SK-N-SH treated with all-trans-retinoic acid at 6 μM for 48 hours (cell line): ENCODE measurements at regions not wholly inside any gene's neighbourhood (a gene's known extent, or its start where the extent isn't known, plus 50 kb on each side); places are given as distances from the start of the nearest gene placed in this dataset.
A peak's percentile ranks its signal among the peaks of the same experiment; 100 is the strongest.

Experiments
- ATAC-seq: fragments of 200-7000 bp; cut with Tn5 transposase; 3 replicates; pipeline ENCODE4 v1.9.1; 2020; ENCODE audit warnings: mild to moderate bottlenecking, moderate library complexity
- ARNTL ChIP-seq: fragments of 450-650 bp; formaldehyde crosslinking; IDR thresholded peaks from 2 replicates; pipeline ENCODE4 v1.5.0; 2020; ENCODE audit warnings: low read depth, mild to moderate bottlenecking, moderate library complexity, borderline replicate concordance
- BACH2 ChIP-seq: fragments of 250-450 bp; sonication (Bioruptor Pico); IDR thresholded peaks from 2 replicates; pipeline ENCODE4 v1.9.0; 2021; ENCODE audit warnings: mild to moderate bottlenecking, borderline replicate concordance
- CSDC2 ChIP-seq: fragments of 250-450 bp; sonication (Bioruptor Pico); IDR thresholded peaks from 2 replicates; pipeline ENCODE4 v1.5.0; 2020; ENCODE audit warnings: mild to moderate bottlenecking, moderate library complexity
- CSRNP3 ChIP-seq: fragments of 250-450 bp; sonication (Bioruptor Pico); IDR thresholded peaks from 2 replicates; pipeline ENCODE4 v1.5.1; 2021; ENCODE audit warnings: mild to moderate bottlenecking, moderate library complexity
- ESRRG ChIP-seq: fragments of 250-450 bp; sonication (Bioruptor Pico); IDR thresholded peaks from 2 replicates; pipeline ENCODE4 v1.6.1; 2021; ENCODE audit warnings: mild to moderate bottlenecking
- OSR1 ChIP-seq: fragments of 250-450 bp; sonication (Bioruptor Pico); IDR thresholded peaks from 2 replicates; pipeline ENCODE4 v1.8.0; 2022; ENCODE audit warnings: moderate library complexity, mild to moderate bottlenecking, inconsistent platforms
- PATZ1 ChIP-seq: fragments of 250-450 bp; sonication (Bioruptor Pico); IDR thresholded peaks from 2 replicates; pipeline ENCODE4 v1.8.0; 2020; ENCODE audit warnings: mild to moderate bottlenecking, moderate library complexity, borderline replicate concordance
- PPARA ChIP-seq: fragments of 250-450 bp; sonication (Bioruptor Pico); IDR thresholded peaks from 2 replicates; pipeline ENCODE4 v1.5.0; 2020; ENCODE audit warnings: mild to moderate bottlenecking, borderline replicate concordance
- RARB ChIP-seq: fragments of 250-450 bp; sonication (Bioruptor Pico); IDR thresholded peaks from 2 replicates; pipeline ENCODE4 v1.8.0; 2021; ENCODE audit warnings: mild to moderate bottlenecking, moderate library complexity
- SNAI2 ChIP-seq: fragments of 250-450 bp; sonication (Bioruptor Pico); IDR thresholded peaks from 2 replicates; pipeline ENCODE4 v1.5.0; 2020; ENCODE audit warnings: mild to moderate bottlenecking, moderate library complexity
- TCF4 ChIP-seq: fragments of 250-450 bp; sonication (Bioruptor Pico); IDR thresholded peaks from 2 replicates; pipeline ENCODE4 v1.8.0; 2021; ENCODE audit warnings: mild to moderate bottlenecking, moderate library complexity, borderline replicate concordance
- TOX ChIP-seq: fragments of 250-450 bp; sonication (Bioruptor Pico); IDR thresholded peaks from 2 replicates; pipeline ENCODE4 v1.8.0; 2021; ENCODE audit warnings: mild to moderate bottlenecking, moderate library complexity, borderline replicate concordance
- TSHZ2 ChIP-seq: fragments of 250-450 bp; sonication (Bioruptor Pico); IDR thresholded peaks from 2 replicates; pipeline ENCODE4 v1.5.0; 2020; ENCODE audit warnings: mild to moderate bottlenecking, moderate library complexity
- ZC3H10 ChIP-seq: fragments of 250-450 bp; sonication (Bioruptor Pico); IDR thresholded peaks from 2 replicates; pipeline ENCODE4 v1.5.1; 2021; ENCODE audit warnings: mild to moderate bottlenecking, moderate library complexity
- ZFP3 ChIP-seq: fragments of 250-450 bp; sonication (Bioruptor Pico); IDR thresholded peaks from 2 replicates; pipeline ENCODE4 v1.5.0; 2020; ENCODE audit warnings: mild to moderate bottlenecking, moderate library complexity
- ZFP30 ChIP-seq: fragments of 450-650 bp; formaldehyde crosslinking; IDR thresholded peaks from 2 replicates; pipeline ENCODE4 v1.5.0; 2022; ENCODE audit warnings: mild to moderate bottlenecking, moderate library complexity
- ZNF565 ChIP-seq: fragments of 450-650 bp; formaldehyde crosslinking; conservative IDR thresholded peaks from 2 replicates; pipeline ENCODE4 v1.5.0; 2020; ENCODE audit warnings: low read depth, mild to moderate bottlenecking, moderate library complexity
- ZNF70 ChIP-seq: fragments of 450-650 bp; formaldehyde crosslinking; IDR thresholded peaks from 2 replicates; pipeline ENCODE4 v1.5.0; 2020; ENCODE audit warnings: mild to moderate bottlenecking, moderate library complexity
- ZNF8 ChIP-seq: fragments of 450-650 bp; formaldehyde crosslinking; IDR thresholded peaks from 2 replicates; pipeline ENCODE4 v1.5.0; 2020; ENCODE audit warnings: mild to moderate bottlenecking, moderate library complexity
- TF ChIP-seq, protein P1 (sequence below): fragments of 250-450 bp; sonication (Bioruptor Pico); IDR thresholded peaks from 2 replicates; pipeline ENCODE4 v1.5.1; 2020; ENCODE audit warnings: low read depth, mild to moderate bottlenecking, moderate library complexity

DNA sequence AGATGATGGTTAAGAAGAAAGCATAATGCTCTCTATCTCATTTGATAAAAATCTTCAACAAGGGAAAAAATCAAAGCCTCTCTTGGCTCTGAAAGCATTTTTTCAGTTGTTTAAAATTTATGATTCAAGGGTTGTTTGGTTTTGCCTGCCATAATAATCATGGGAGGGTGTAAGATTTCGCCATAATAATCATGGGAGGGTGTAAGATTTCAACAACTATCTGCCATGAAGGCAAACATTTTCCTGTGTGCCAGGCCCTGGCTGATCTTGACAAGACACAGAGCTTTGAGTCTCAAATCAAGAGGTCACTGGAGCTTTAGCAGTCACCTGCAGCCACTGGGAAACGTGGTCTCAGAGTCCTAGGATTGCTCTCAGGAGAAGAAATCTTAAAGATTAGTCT, 175.1 kb upstream of the PIEZO2 start:
- TF ChIP-seq PATZ1 (CRISPR knock-in tag) (no peak), TOX (CRISPR knock-in tag) (no peak), OSR1 (CRISPR knock-in tag) (no peak), PPARA (CRISPR knock-in tag) (no peak), ZNF8 (CRISPR knock-in tag) (no peak), TSHZ2 (CRISPR knock-in tag) (no peak), ESRRG (CRISPR knock-in tag) (no peak), RARB (CRISPR knock-in tag) (no peak), CSRNP3 (CRISPR knock-in tag) (no peak), ZNF565 (CRISPR knock-in tag) (no peak), CSDC2 (CRISPR knock-in tag) (no peak), ZNF70 (no peak), ZFP30 (CRISPR knock-in tag) (no peak)
- peak; percentile 6 for ATAC-seq

- no peak for TF ChIP-seq ARNTL (CRISPR knock-in tag)
- TF ChIP-seq TSHZ2 (CRISPR knock-in tag) = no peak
- no peak for TF ChIP-seq BACH2
- TF ChIP-seq ZFP30 (CRISPR knock-in tag) = no peak
Measured at GRCh38 chr18:11323359-11323819, 174.0 kb upstream of the PIEZO2 start.

DNA sequence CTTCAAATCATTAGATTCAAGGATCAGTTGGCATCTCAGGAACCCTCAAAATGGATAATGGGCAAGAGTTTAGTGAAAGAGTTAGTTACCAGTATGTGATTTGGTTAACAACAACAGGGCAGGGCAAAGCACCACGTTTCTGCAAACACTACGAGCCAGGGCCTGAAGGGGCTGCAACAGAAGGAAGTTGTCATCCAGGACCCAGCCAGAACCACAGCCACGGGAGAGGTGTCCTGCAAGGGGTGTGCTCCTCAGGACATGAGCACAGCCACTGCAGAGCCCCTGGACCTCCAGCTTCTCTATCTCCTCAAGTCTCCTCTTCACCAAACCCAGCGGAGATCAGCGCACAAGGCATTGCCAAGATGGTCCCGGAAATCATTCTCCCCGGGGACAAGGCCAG, 173.3 kb upstream of the PIEZO2 start:
- TF ChIP-seq ZNF70 = no peak
- TF ChIP-seq OSR1 (CRISPR knock-in tag) = no peak
- no peak for TF ChIP-seq TSHZ2 (CRISPR knock-in tag)
- TF ChIP-seq SNAI2 (CRISPR knock-in tag) = no peak
- no peak for TF ChIP-seq ESRRG (CRISPR knock-in tag)
- TF ChIP-seq ZFP3 (CRISPR knock-in tag) = no peak
- no peak for TF ChIP-seq PATZ1 (CRISPR knock-in tag)
- no peak for TF ChIP-seq CSDC2 (CRISPR knock-in tag)
- no peak for TF ChIP-seq TCF4 (CRISPR knock-in tag)
- TF ChIP-seq ZNF8 (CRISPR knock-in tag) = no peak
- TF ChIP-seq ZC3H10 (CRISPR knock-in tag) = no peak
- no peak for TF ChIP-seq CSRNP3 (CRISPR knock-in tag)
- TF ChIP-seq, protein P1, sequence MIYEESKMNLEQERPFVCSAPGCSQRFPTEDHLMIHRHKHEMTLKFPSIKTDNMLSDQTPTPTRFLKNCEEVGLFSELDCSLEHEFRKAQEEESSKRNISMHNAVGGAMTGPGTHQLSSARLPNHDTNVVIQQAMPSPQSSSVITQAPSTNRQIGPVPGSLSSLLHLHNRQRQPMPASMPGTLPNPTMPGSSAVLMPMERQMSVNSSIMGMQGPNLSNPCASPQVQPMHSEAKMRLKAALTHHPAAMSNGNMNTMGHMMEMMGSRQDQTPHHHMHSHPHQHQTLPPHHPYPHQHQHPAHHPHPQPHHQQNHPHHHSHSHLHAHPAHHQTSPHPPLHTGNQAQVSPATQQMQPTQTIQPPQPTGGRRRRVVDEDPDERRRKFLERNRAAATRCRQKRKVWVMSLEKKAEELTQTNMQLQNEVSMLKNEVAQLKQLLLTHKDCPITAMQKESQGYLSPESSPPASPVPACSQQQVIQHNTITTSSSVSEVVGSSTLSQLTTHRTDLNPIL = no peak
- no peak for ATAC-seq

More at GRCh38 chr18:11323359-11323819, 174.0 kb upstream of the PIEZO2 start:
- ATAC-seq = no peak
